GM06990 (cell line): ENCODE measurements at regions not wholly inside any gene's neighbourhood (a gene's known extent, or its start where the extent isn't known, plus 50 kb on each side); places are given as distances from the start of the nearest gene placed in this dataset.
"Not testable (repeated sequence)": the region's sequence is repeated elsewhere in the genome, so short reads cannot be mapped to it uniquely, and the experiment has no call there.

Source experiments
- DNase-seq: peaks from one replicate; pipeline ENCODE4 v3.0.0-alpha.2; 2011; ENCODE audit not compliant: insufficient read length; ENCODE audit errors: extremely low read depth
- H3K27me3 ChIP-seq: replicated peaks from 2 replicates; pipeline ENCODE4 v1.6.0; 2011; ENCODE audit warnings: low read length; ENCODE audit not compliant: control insufficient read depth, insufficient read depth
- H3K36me3 ChIP-seq: 2 replicates; pipeline ENCODE4 v1.5.1; 2011; ENCODE audit warnings: low read length; ENCODE audit not compliant: control insufficient read depth, insufficient read depth
- H3K4me3 ChIP-seq: replicated peaks from 2 replicates; pipeline ENCODE4 v1.5.1; 2011; ENCODE audit warnings: low read depth, mild to moderate bottlenecking, control low read depth, low read length
- TF ChIP-seq, protein P1 (sequence below): IDR thresholded peaks from 2 replicates; pipeline ENCODE4 v1.5.1; 2011; ENCODE audit warnings: low read length, control low read depth, mild to moderate bottlenecking, inconsistent platforms; ENCODE audit not compliant: insufficient read depth, poor library complexity, severe bottlenecking

DNA sequence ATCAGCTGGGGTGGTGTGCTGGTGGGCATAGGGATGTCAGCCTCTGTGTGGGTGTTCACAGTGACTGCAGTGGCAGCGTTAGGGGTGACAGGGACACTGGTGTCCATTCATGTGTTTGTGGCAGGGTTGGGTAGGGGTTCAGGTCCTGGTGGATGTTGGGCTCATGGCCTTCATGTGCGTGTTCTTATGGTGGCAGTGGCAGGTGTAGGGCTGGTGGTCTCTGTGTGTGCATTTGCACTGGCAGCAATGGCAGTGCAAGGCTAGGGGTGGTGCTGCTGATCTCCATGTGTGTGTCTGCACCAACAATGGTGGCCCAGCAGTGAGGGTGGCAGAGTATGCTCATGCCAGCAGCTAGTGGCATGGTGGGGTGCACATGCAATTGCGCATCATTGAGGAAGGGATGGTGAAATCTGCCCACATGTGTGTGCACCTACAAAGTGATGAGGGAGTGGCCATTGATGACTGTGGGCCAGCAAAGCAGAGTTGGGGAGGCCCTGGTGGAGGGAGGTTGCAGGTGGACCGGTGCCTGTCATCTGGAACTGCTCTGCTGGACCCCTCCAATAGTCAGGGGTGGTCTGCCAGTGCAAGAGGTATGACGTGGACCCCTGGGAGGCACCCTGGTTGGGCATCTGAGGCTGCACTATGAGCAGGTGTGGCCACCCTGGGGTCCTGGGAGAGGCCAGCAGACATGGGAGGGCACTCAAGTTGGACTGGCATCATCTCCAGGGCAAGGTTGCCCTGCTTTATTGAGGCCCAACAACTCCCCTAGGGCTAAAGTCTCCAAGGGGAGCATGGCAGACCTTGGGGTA, 182.9 kb downstream of the TTC6 start:
- TF ChIP-seq, protein P1, sequence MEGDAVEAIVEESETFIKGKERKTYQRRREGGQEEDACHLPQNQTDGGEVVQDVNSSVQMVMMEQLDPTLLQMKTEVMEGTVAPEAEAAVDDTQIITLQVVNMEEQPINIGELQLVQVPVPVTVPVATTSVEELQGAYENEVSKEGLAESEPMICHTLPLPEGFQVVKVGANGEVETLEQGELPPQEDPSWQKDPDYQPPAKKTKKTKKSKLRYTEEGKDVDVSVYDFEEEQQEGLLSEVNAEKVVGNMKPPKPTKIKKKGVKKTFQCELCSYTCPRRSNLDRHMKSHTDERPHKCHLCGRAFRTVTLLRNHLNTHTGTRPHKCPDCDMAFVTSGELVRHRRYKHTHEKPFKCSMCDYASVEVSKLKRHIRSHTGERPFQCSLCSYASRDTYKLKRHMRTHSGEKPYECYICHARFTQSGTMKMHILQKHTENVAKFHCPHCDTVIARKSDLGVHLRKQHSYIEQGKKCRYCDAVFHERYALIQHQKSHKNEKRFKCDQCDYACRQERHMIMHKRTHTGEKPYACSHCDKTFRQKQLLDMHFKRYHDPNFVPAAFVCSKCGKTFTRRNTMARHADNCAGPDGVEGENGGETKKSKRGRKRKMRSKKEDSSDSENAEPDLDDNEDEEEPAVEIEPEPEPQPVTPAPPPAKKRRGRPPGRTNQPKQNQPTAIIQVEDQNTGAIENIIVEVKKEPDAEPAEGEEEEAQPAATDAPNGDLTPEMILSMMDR: no peak
- H3K36me3 ChIP-seq: no peaks in the 10 kb centered on the region
- no peak for DNase-seq
- H3K4me3 ChIP-seq: no peak overlapping the region
- H3K27me3 ChIP-seq: no peaks in the 10 kb centered on the region

DNA sequence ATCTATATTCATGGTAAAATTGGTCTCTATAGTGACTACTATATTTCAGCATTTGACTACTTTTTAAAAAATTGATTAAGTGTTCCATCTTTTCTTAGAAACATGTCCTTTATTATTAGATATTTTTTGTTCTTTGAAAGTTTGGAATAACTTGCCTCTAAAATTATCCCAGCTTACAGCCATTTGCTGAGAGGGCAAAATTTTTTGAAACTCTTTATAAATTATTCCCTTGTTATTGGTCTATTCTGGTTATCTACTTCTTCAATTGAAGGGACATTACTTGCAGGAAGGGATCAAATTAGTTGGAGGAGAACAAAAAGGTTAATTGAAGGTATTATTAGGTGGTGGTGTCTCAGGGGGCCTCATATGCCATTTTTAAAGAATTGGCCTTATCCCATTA, 184.1 kb downstream of the TTC6 start:
- TF ChIP-seq, protein P1: no peak
- Histone ChIP-seq H3K36me3 (no peaks in the 10 kb centered on the region), H3K27me3 (no peaks in the 10 kb centered on the region), H3K4me3 (no peak overlapping the region)
- DNase-seq: no peak

DNA sequence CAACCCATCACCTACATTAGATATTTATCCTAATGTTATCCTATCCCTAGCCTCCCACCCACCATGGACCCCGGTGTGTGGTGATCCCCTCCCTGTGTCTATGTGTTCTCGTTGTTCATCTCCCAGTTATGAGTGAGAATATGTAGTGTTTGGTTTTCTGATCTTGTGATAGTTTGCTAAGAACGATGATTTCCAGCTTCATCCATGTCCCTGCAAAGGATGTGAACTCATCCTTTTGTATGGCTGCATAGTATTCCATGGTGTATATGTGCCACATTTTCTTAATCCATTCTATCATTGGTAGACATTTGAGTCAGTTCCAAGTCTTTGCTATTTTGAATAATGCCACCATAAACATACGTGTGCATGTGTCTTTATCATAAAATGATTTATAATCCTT, 185.3 kb downstream of the TTC6 start:
- H3K4me3 ChIP-seq, H3K27me3 ChIP-seq: not testable (repeated sequence)

DNA sequence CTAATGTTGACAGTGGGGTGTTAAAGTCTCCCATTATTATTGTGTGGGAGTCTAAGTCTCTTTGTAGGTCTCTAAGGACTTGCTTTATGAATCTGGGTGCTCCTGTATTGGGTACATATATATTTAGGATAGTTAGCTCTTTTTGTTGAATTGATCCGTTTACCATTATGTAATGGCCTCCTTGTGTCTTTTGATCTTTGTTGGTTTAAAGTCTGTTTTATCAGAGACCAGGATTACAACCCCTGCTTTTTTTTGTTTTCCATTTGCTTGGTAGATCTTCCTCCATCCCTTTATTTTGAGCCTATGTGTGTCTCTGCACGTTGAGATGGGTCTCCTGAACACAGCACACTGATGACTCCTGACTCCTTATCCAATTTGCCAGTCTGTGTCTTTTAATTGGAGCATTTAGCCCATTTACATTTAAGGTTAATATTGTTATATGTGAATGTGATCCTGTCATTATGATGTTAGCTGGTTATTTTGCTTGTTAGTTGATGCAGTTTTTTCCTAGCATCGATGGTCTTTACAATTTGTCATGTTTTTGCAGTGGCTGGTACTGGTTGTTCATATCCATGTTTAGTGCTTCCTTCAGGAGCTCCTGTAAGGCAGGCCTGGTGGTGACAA, 188.9 kb downstream of the TTC6 start:
- H3K4me3 ChIP-seq, H3K36me3 ChIP-seq, DNase-seq, H3K27me3 ChIP-seq: not testable (repeated sequence)

More for the DNA sequence above, 185.3 kb downstream of the TTC6 start:
- not testable (repeated sequence) for H3K36me3 ChIP-seq, DNase-seq

DNA sequence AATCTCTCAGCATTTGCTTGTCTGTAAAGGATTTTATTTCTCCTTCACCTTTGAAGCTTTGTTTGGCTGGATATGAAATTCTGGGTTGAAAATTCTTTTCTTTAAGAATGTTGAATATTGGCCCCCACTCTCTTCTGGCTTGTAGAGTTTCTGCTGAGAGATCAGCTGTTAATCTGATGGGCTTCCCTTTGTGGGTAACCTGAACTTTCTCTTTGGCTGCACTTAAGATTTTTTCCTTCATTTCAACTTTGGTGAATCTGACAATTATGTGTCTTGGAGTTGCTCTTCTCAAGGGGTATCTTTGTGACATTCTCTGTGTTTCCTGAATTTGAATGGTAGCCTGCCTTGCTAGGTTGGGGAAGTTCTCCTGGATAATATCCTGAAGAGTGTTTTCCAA, 189.4 kb downstream of the TTC6 start:
- H3K36me3 ChIP-seq, H3K27me3 ChIP-seq, DNase-seq, H3K4me3 ChIP-seq: not testable (repeated sequence)

DNA sequence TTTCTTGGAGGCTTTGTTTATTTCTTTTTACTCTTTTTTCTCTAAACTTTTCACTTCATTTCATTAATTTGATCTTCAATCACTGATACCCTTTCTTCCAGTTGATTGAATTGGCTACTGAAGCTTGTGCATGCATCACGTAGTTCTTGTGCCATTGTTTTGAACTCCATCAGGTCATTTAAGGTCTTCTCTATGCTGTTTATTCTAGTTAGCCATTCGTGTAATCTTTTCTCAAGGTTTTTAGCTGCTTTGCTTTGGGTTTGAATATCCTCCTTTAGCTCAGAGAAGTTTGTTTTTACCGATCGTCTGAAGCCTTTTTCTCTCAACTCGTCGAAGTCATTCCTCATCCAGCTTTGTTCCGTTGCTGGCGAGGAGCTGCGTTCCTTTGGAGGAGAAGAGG, 189.9 kb downstream of the TTC6 start:
- H3K27me3 ChIP-seq, DNase-seq, H3K4me3 ChIP-seq, H3K36me3 ChIP-seq: not testable (repeated sequence)

DNA sequence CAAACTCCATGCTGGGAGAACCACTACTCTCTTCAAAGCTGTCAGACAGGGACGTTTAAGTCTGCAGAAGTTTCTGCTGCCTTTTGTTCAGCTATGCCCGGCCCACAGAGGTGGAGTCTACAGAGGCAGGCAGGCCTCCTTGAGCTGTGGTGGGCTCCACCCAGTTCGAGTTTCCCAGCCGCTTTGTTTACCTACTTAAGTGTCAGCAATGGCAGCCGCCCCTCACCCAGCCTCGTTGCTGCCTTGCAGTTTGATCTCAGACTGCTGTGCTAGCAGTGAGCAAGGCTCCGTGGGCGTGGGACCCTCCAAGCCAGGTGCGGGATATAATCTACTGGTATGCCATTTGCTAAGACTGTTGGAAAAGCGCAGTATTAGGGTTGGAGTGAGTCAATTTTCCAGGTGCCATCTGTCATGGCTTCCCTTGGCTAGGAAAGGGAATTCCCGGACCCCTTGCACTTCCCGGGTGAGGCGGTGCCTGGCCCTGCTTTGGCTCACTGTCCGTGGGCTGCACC, 190.7 kb downstream of the TTC6 start:
- H3K4me3 ChIP-seq, H3K27me3 ChIP-seq, H3K36me3 ChIP-seq, DNase-seq: not testable (repeated sequence)

DNA sequence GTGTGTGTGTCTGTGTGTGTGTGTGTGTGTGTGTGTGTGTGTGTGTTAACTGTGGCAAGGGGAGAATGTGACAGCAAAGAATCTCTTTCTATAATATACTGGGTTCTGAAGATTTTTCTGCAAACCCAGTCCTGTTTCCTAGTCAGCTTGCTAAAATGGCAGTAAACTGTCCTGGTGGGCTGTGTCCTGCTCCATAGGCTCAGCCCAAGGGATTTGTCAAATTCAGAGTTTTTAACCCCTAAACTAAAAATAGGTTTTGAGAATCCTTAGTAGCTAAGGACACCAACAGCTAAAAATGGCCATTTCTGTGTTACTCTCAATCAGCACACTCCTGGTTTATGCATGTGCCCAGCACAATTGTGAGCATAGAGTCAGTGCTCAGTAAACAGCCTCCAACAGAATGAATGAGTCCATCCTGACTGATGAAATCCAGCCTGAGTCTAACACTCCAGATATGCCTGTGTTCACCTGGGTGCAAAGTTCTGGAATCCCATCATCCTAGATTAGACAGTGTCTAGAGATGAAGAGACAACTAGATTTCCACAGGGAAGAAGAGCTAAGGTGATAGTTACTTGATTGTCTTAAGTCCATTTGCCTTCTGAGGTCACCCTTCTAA, 192.6 kb downstream of the TTC6 start:
- TF ChIP-seq, protein P1: no peak
- DNase-seq: no peak
- Histone ChIP-seq H3K4me3 (no peak overlapping the region), H3K36me3 (no peaks in the 10 kb centered on the region), H3K27me3 (no peaks in the 10 kb centered on the region)
